ENCODE measurements at regions not wholly inside any gene's neighbourhood (a gene's known extent, or its start where the extent isn't known, plus 50 kb on each side); places are given as distances from the start of the nearest gene placed in this dataset.

DNA sequence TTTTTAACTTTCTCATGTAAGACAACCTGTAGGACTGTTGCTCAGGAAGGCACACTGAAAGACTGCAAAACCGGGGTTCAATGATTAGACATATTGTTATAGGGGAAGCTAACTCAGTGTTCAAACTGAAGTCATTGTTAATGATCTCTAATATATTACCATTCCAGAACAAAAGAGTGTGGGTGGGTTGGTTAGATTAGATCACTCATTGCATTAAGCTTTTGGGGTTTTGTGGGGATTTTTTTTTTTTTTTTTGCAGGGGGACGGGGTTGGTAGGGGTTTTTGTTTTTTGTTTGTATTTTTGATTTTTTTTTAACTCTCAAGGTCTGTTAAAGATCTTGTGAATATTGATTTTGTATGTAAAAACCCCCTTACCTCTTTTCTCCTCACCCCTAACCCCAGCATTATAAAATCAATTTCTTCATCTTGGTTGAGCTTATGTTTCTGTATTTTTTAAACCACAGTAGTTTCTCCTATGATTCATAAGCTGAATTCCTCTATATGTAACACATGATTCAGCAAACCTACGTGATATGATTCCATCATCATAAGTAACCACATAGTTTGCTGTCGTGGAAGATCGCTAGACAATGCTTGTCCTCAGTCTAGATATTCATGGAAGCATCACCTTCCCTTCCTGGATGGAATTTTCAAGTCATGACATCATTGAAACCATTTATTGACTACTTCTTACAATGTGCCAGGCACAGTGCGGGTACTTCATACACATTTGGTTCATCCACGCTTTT is 544.1 kb upstream of the MDFIC2 start:
- peak overlapping the region; percentile 14 to 16 for H3K4me3 Mint-ChIP-seq
- no peak overlapping the region for H3K27ac Mint-ChIP-seq
- DNase-seq = peak; percentile 11 to 24
- peaks cover 24% of the 10 kb centered on the region for H3K4me1 Mint-ChIP-seq
- ATAC-seq = peak; percentile 92
- peaks cover 23% of the 10 kb centered on the region for H3K27me3 Mint-ChIP-seq
- H3K9me3 Mint-ChIP-seq = no peaks in the 10 kb centered on the region

GRCh38 chr3:70855149-70855548 is 542.7 kb upstream of the MDFIC2 start:
- DNase-seq (no peak), ATAC-seq (no peak)
- Mint-ChIP-seq H3K27me3 (peaks cover 16% of the 10 kb centered on the region), H3K4me1 (peaks cover 23% of the 10 kb centered on the region), H3K9me3 (no peaks in the 10 kb centered on the region), H3K27ac (no peak overlapping the region), H3K4me3 (no peak overlapping the region)

GRCh38 chr3:70854108-70854507 is 541.7 kb upstream of the MDFIC2 start:
- no peaks in the 10 kb centered on the region for H3K9me3 Mint-ChIP-seq
- H3K27ac Mint-ChIP-seq = no peak overlapping the region
- DNase-seq (no peak), ATAC-seq (no peak)
- H3K27me3 Mint-ChIP-seq = peaks cover 9% of the 10 kb centered on the region
- H3K4me3 Mint-ChIP-seq = no peak overlapping the region
- H3K4me1 Mint-ChIP-seq = peaks cover 23% of the 10 kb centered on the region

- H3K4me1 Mint-ChIP-seq = peaks cover 23% of the 10 kb centered on the region
- ATAC-seq (no peak), DNase-seq (no peak)
- no peak overlapping the region for H3K27ac Mint-ChIP-seq
- H3K27me3 Mint-ChIP-seq = peaks cover 17% of the 10 kb centered on the region
- H3K4me3 Mint-ChIP-seq = no peak overlapping the region
- no peaks in the 10 kb centered on the region for H3K9me3 Mint-ChIP-seq
These were observed 540.9 kb upstream of the MDFIC2 start for GRCh38 chr3:70853161-70853944.

DNA sequence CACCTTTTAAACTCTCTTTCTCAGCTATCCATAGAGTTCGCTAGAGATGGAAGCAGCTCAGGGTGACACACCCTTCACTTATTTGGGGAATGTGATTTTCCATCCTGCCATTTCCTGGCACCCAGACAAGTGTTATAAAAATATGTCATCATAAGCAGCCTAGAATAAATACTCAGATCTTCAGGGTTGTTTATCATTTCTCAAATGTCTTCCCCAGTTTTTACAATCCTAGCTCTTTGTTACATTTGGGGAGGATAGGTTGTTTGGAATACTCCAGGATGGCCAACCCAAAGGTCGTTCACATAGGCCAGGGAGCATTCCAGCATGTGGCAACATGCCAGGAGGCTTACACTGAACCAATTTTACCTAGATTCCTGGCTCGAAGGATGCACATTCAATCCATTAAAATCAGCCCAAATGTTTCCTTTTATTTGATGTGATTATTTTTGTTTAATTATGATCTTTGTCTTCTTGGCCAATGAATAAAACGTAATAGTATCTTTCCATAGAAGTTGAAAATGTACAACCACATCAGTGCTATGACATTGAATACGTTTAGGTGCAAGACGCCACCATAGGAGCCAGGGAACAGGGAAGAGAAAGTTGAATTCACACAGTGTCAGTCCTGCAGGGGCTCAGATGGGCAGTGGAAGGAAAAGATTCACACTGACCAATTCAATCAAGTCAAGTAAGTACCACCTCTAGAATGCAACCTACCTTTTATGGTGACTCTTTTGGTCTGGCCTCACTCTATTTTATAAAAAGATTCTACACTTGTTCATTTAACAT is 537.7 kb upstream of the MDFIC2 start:
- Mint-ChIP-seq H3K27me3 (peaks cover 32% of the 10 kb centered on the region), H3K27ac (no peak overlapping the region), H3K9me3 (peaks cover 0 to 13% of the 10 kb centered on the region in 2 donors), H3K4me1 (peaks cover 10% of the 10 kb centered on the region), H3K4me3 (no peak overlapping the region)
- DNase-seq = no peak
- ATAC-seq = no peak

GRCh38 chr3:70840106-70840870 is 527.9 kb upstream of the MDFIC2 start:
- H3K4me3 Mint-ChIP-seq = no peak overlapping the region
- no peak overlapping the region for H3K27ac Mint-ChIP-seq
- H3K27me3 Mint-ChIP-seq = peaks cover 8% of the 10 kb centered on the region
- ATAC-seq = peak; percentile 74
- DNase-seq = no peak
- peaks cover 0 to 5% of the 10 kb centered on the region in 2 donors for H3K9me3 Mint-ChIP-seq
- peaks cover 16% of the 10 kb centered on the region for H3K4me1 Mint-ChIP-seq

DNA sequence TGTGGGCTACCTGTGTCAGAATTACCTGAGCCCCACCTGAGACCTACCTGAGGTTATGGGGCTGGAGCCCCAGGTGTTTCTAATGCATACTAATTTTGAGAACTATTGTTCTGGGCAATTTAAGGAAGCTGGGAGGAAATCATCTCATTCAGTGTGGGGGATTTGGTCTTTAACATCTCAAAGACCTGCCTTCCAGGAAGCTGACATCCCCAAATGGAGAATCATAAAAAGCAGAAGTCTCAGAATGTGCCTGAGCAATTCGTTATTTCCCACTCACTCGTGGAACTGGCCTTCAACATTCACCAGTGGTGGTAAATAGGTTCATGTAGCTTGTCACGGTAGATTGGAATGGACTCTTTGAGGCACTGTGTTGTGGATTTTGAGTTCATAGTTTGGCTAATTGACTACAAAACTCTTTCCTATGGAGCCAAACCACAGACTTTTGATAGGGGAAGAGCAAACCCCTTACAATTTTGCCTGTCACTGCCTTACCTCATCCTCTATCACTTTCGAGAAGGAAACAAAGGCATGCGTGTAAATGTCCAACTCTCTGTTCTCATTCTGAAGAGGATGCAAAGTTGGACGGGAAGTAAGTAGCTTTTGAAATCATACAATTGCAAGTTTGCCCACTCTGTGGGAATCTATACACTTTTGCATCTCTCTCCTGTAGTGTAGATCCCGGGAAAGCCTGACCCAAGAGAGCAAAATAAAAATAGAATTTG is 521.0 kb upstream of the MDFIC2 start:
- Mint-ChIP-seq H3K9me3 (no peaks in the 10 kb centered on the region), H3K4me3 (no peak overlapping the region), H3K27ac (no peak overlapping the region), H3K27me3 (peaks cover 10% of the 10 kb centered on the region), H3K4me1 (no peaks in the 10 kb centered on the region)
- no peak for DNase-seq
- ATAC-seq = no peak

DNA sequence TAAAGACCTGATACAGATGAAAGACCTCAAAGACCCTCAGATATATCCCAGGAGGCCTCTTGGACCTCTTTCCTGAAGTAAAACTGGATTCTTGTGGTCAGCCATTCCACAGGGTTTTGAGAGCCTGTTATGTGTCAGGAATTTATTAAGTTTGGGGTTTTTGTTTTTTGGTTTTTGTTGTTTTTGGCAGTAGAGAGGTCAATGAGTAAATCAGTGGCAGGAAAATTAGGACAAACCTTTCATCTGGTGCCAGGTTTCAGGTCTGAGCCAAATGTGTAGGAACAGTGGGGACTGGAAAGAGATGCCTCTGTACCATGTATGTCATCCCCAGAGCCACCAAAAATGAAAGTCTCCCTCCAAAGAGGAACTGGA is 520.4 kb upstream of the MDFIC2 start:
- H3K4me3 Mint-ChIP-seq = no peak overlapping the region
- no peak overlapping the region for H3K27ac Mint-ChIP-seq
- peaks cover 10% of the 10 kb centered on the region for H3K27me3 Mint-ChIP-seq
- H3K9me3 Mint-ChIP-seq = no peaks in the 10 kb centered on the region
- ATAC-seq = no peak
- no peaks in the 10 kb centered on the region for H3K4me1 Mint-ChIP-seq
- DNase-seq = no peak

GRCh38 chr3:70832089-70832833 is 519.8 kb upstream of the MDFIC2 start:
- H3K4me3 Mint-ChIP-seq = no peak overlapping the region
- ATAC-seq (no peak), DNase-seq (no peak)
- H3K27ac Mint-ChIP-seq = no peak overlapping the region
- no peaks in the 10 kb centered on the region for H3K4me1 Mint-ChIP-seq
- no peaks in the 10 kb centered on the region for H3K9me3 Mint-ChIP-seq
- peaks cover 10% of the 10 kb centered on the region for H3K27me3 Mint-ChIP-seq

GRCh38 chr3:70829092-70829491 is 516.7 kb upstream of the MDFIC2 start:
- DNase-seq (no peak), ATAC-seq (no peak)
- no peaks in the 10 kb centered on the region for H3K4me1 Mint-ChIP-seq
- no peaks in the 10 kb centered on the region for H3K9me3 Mint-ChIP-seq
- H3K27ac Mint-ChIP-seq = no peak overlapping the region
- peaks cover 10% of the 10 kb centered on the region for H3K27me3 Mint-ChIP-seq
- H3K4me3 Mint-ChIP-seq = no peak overlapping the region

DNA sequence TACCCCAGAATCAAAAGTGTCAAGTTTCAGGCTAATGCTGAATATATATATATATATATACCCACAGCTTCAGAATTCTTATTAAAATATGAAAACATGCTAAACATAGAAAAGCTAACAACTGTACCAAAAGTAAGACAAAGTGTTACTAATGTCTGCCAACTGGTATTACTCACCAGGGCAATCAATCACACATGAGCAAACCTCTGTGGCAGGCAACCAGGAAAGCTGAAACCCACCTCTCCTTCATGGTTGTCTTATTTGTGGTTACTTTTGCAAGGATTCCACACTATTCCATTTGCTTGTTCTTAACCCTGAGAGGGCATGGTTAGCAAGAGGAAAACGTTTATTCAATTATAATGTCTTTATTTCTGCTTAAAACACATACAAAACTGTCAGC is 512.3 kb upstream of the MDFIC2 start:
- no peaks in the 10 kb centered on the region for H3K9me3 Mint-ChIP-seq
- H3K4me3 Mint-ChIP-seq = no peak overlapping the region
- H3K27ac Mint-ChIP-seq = no peak overlapping the region
- DNase-seq (no peak), ATAC-seq (no peak)
- H3K4me1 Mint-ChIP-seq = no peaks in the 10 kb centered on the region
- no peaks in the 10 kb centered on the region for H3K27me3 Mint-ChIP-seq

DNA sequence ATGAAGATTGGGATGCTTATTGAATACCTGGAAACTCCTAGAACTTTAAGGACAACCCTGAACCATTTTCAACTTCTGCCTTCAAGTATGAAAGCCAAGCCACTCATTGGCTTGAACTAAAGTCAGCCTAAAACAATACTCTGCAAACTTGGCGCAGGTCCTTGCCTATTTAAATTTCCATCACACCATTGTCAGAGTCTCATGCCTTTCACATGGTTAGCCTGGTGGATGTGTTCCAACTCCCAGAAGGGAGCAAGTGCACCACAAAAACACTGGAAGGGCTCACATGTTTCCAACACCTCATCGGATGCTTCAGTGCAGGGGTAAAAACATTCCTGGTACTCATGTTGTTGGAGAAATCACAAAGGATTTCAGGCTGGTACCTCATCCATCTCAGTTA is 511.6 kb upstream of the MDFIC2 start:
- no peaks in the 10 kb centered on the region for H3K27me3 Mint-ChIP-seq
- H3K9me3 Mint-ChIP-seq = no peaks in the 10 kb centered on the region
- no peak overlapping the region for H3K27ac Mint-ChIP-seq
- no peak overlapping the region for H3K4me3 Mint-ChIP-seq
- H3K4me1 Mint-ChIP-seq = no peaks in the 10 kb centered on the region
- ATAC-seq = no peak
- DNase-seq = no peak

GRCh38 chr3:70823622-70824021 is 511.2 kb upstream of the MDFIC2 start:
- H3K9me3 Mint-ChIP-seq = no peaks in the 10 kb centered on the region
- DNase-seq = no peak

DNA sequence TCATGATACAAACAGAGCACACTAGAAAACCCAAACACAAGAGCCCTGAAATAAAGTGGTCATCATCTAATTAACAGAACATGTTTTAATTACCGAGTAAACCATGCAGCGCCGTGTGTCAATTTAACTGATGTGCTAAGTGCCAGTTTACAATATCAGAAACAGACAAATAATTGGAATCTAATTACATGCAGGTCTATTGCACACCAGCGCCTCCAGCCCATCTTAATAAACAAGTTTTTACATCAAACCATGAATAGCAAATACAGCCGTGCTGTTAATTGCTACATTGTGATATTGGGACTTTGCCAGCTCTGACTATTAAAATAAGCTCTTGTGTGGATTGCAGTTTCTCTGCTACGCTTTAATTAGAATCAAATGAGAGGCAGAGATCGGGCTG is 510.2 kb upstream of the MDFIC2 start:
- H3K9me3 Mint-ChIP-seq = peaks cover 0 to 6% of the 10 kb centered on the region in 2 donors
- DNase-seq (no peak), ATAC-seq (no peak)
- no peak overlapping the region for H3K4me3 Mint-ChIP-seq
- no peak overlapping the region for H3K27ac Mint-ChIP-seq
- no peaks in the 10 kb centered on the region for H3K4me1 Mint-ChIP-seq
- H3K27me3 Mint-ChIP-seq = no peaks in the 10 kb centered on the region

More at GRCh38 chr3:70823622-70824021, 511.2 kb upstream of the MDFIC2 start:
- ATAC-seq = no peak
- Mint-ChIP-seq H3K27ac (no peak overlapping the region), H3K27me3 (no peaks in the 10 kb centered on the region), H3K4me1 (no peaks in the 10 kb centered on the region), H3K4me3 (no peak overlapping the region)
